K562 (cell line): ENCODE measurements at regions not wholly inside any gene's neighbourhood (a gene's known extent, or its start where the extent isn't known, plus 50 kb on each side); places are given as distances from the start of the nearest gene placed in this dataset.

ENCODE experiments used
- BRD9 ChIP-seq: fragments of 450-650 bp; IDR thresholded peaks from 2 replicates; pipeline ENCODE4 v1.6.1; 2018; ENCODE audit warnings: low read depth; ENCODE audit not compliant: partially characterized antibody
- CBX2 ChIP-seq: fragments of 200-600 bp; sonication (generic); IDR thresholded peaks from one replicate; pipeline ENCODE4 v1.6.1; 2012; ENCODE audit warnings: mild to moderate bottlenecking, low read length, inconsistent platforms; ENCODE audit not compliant: insufficient read depth, poor library complexity, severe bottlenecking
- ETV6 ChIP-seq, 3 experiments: fragments of 150-350 bp in 1 of 3; sonication (generic) in 1 of 3; formaldehyde crosslinking in 1 of 3; IDR thresholded peaks; 2 replicates each; pipeline versions ENCODE4 v1.6.1 to v1.8.0; 2014 to 2022; ENCODE audit warnings: borderline replicate concordance in 2 of 3, low read depth in 2 of 3, antibody characterized with exemption in 1 of 3, low read length in 1 of 3, mild to moderate bottlenecking in 1 of 3, missing genetic modification reagents in 1 of 3
- HOXB6 ChIP-seq: fragments of 250-450 bp; sonication (Bioruptor Pico); IDR thresholded peaks from 2 replicates; pipeline ENCODE4 v1.5.1; 2022; ENCODE audit warnings: mild to moderate bottlenecking, borderline replicate concordance
- PHF20 ChIP-seq: fragments of 450-650 bp; IDR thresholded peaks from 2 replicates; pipeline ENCODE4 v1.6.1; 2018; ENCODE audit not compliant: partially characterized antibody
- TAF1 ChIP-seq: IDR thresholded peaks from 2 replicates; pipeline ENCODE4 v1.6.1; 2011; ENCODE audit warnings: mild to moderate bottlenecking, low read length, moderate library complexity; ENCODE audit not compliant: insufficient read depth, control insufficient read depth, severe bottlenecking; ENCODE audit errors: extremely low read depth
- THAP12 ChIP-seq: fragments of 250-450 bp; sonication (Bioruptor Pico); IDR thresholded peaks from 2 replicates; pipeline ENCODE4 v1.9.0; 2021; ENCODE audit warnings: mild to moderate bottlenecking, inconsistent platforms
- U2AF2 ChIP-seq: fragments of 200-400 bp; formaldehyde crosslinking; optimal IDR thresholded peaks from 2 replicates; pipeline ENCODE3; 2017; ENCODE audit warnings: low read depth, mild to moderate bottlenecking, low read length
- ZBTB40 ChIP-seq, 2 experiments: fragments of 450-650 bp in 1 of 2; sonication (generic) in 1 of 2; formaldehyde crosslinking in 1 of 2; IDR thresholded peaks; 2 replicates each; pipeline versions ENCODE4 v1.7.1 to v1.9.0; 2016 to 2022; ENCODE audit warnings: inconsistent platforms in 1 of 2, mild to moderate bottlenecking in 1 of 2, missing genetic modification reagents in 1 of 2
- ZNF655 ChIP-seq: fragments of 250-450 bp; sonication (Bioruptor Pico); IDR thresholded peaks from 2 replicates; pipeline ENCODE4 v1.5.0; 2021
- ZNF696 ChIP-seq: fragments of 250-450 bp; sonication (Bioruptor Pico); conservative IDR thresholded peaks from 2 replicates; pipeline ENCODE4 v1.4.0; 2020; ENCODE audit warnings: mild to moderate bottlenecking, moderate library complexity
- ZNF717 ChIP-seq: fragments of 250-450 bp; sonication (Bioruptor Pico); IDR thresholded peaks from 2 replicates; pipeline ENCODE4 v1.5.0; 2021
- ZNF780A ChIP-seq: fragments of 250-450 bp; sonication (Bioruptor Pico); IDR thresholded peaks from 2 replicates; pipeline ENCODE4 v1.5.0; 2021; ENCODE audit warnings: mild to moderate bottlenecking

- TF ChIP-seq ZBTB40 (IDR thresholded peaks at IDR 0.05) (no peak), ZBTB40 (CRISPR knock-in tag; IDR thresholded peaks at IDR 0.05) (no peak), ZNF655 (no peak), ETV6 (IDR thresholded peaks at IDR 0.05; ENCODE audit: borderline replicate concordance in 1 of 2, low read depth in 2 of 2, low read length in 1 of 2) (no peak), ETV6 (CRISPR knock-in tag; IDR thresholded peaks at IDR 0.05; ENCODE audit: borderline replicate concordance) (no peak), ZNF696 (CRISPR knock-in tag) (no peak), CBX2 (no peak), ZNF717 (no peak), THAP12 (CRISPR knock-in tag) (no peak), HOXB6 (no peak), TAF1 (no peak), ZNF780A (no peak), PHF20 (no peak), U2AF2 (no peak), BRD9 (no peak)
Measured at GRCh38 chr18:57931038-57931437, 113.0 kb upstream of the NEDD4L start (continued).
